ENCODE measurements at regions not wholly inside any gene's neighbourhood (a gene's known extent, or its start where the extent isn't known, plus 50 kb on each side); places are given as distances from the start of the nearest gene placed in this dataset.

GRCh38 chr7:116351966-116352365 is 141.6 kb downstream of the TES start:
- TF ChIP-seq CTCF (IDR thresholded peaks at IDR 0.05; ENCODE audit: low read length) (no peak), EZH2 (optimal IDR thresholded peaks at IDR 0.05; ENCODE audit: low read depth, low read length) (no peak), EZH2phosphoT487 (IDR thresholded peaks at IDR 0.05; ENCODE audit: low read length) (no peak)
